DMS 273 (cell line): ENCODE measurements at regions not wholly inside any gene's neighbourhood (a gene's known extent, or its start where the extent isn't known, plus 50 kb on each side); places are given as distances from the start of the nearest gene placed in this dataset.
A peak's percentile ranks its signal among the peaks of the same experiment; 100 is the strongest.

ENCODE experiments used
- DNase-seq: peaks from one replicate; lab custom pipeline; 2025; ENCODE audit not compliant: unreplicated experiment; lab: John Stamatoyannopoulos, UW

- DNase-seq: no peak
Observed at GRCh38 chr6:29999416-29999815, 57.1 kb downstream of the HLA-A start.

- no peak for DNase-seq
Observed at GRCh38 chr6:30000156-30000791, 57.9 kb downstream of the HLA-A start.

GRCh38 chr6:30002871-30003270 lies 58.2 kb upstream of the POLR1H start:
- no peak for DNase-seq

- DNase-seq: no peak
Observed at GRCh38 chr6:30005482-30005881, 55.6 kb upstream of the POLR1H start.

- DNase-seq: no peak
Observed at GRCh38 chr6:30006170-30007131, 54.6 kb upstream of the POLR1H start.

GRCh38 chr6:30007132-30007764 lies 53.8 kb upstream of the POLR1H start:
- DNase-seq: peak; percentile 22

- DNase-seq: no peak
Observed at GRCh38 chr6:30009113-30009512, 52.0 kb upstream of the POLR1H start.
